Esophagus squamous epithelium (tissue), 5 donors: ENCODE measurements at regions not wholly inside any gene's neighbourhood (a gene's known extent, or its start where the extent isn't known, plus 50 kb on each side); places are given as distances from the start of the nearest gene placed in this dataset.

Source experiments
- DNase-seq: peaks from one replicate; lab custom pipeline; 2025; lab: John Stamatoyannopoulos, UW
- H3K27ac ChIP-seq, 4 donors: fragments of 200-600 bp; sonication (generic); one replicate each; pipeline ENCODE4 v1.5.1; 2016 to 2019; ENCODE audit warnings: mild to moderate bottlenecking in 1 of 4
- H3K27me3 ChIP-seq, 4 donors: fragments of 200-600 bp; sonication (generic); 1 replicate in 3 of 4; 2 replicates in 1 of 4; pipeline versions ENCODE4 v1.5.1 to v1.6.0; 2017 to 2021; ENCODE audit warnings: antibody characterized with exemption in 1 of 4
- H3K36me3 ChIP-seq, 3 donors: fragments of 200-600 bp; sonication (generic); one replicate each; pipeline ENCODE4 v1.5.1; 2016 to 2019
- H3K4me1 ChIP-seq, 3 donors: fragments of 200-600 bp; sonication (generic); one replicate each; pipeline ENCODE4 v1.5.1; 2017 to 2019
- H3K4me3 ChIP-seq, 4 donors: fragments of 200-600 bp; sonication (generic); 1 replicate in 3 of 4; 2 replicates in 1 of 4; pipeline ENCODE4 v1.5.1; 2016 to 2019; ENCODE audit warnings: mild to moderate bottlenecking in 2 of 4, moderate library complexity in 1 of 4
- H3K9me3 ChIP-seq, 3 donors: fragments of 200-600 bp; sonication (generic); one replicate each; pipeline ENCODE4 v1.5.1; 2016 to 2019
- POLR2A ChIP-seq, 4 donors: fragments of 450-650 bp; IDR thresholded peaks; one replicate each; pipeline ENCODE4 v1.6.1; 2017; ENCODE audit warnings: antibody characterized with exemption in 4 of 4, mild to moderate bottlenecking in 4 of 4, moderate library complexity in 3 of 4
- WGBS, 2 donors: methylation state at CpG; one replicate each; pipeline ENCODE4 v1.1.5; 2018; 5-methylcytosine and 5-hydroxymethylcytosine counted together
- intact Hi-C: fragments of 100-400 bp; cut with DNase I; formaldehyde crosslinking; loops from one replicate; pipeline ENCODE4 v1.15.0; 2022
- TF ChIP-seq, protein P1 (sequence below), 6 experiments: fragments of 450-650 bp in 4 of 6; fragments of 200-600 bp in 2 of 6; sonication (generic) in 2 of 6; IDR thresholded peaks; one replicate each; pipeline ENCODE4 v1.5.1; 2016 to 2019; ENCODE audit warnings: antibody characterized with exemption in 6 of 6, mild to moderate bottlenecking in 4 of 6, moderate library complexity in 4 of 6
- donor health status: DM: yes; HTN: yes; CAD: no.

DNA sequence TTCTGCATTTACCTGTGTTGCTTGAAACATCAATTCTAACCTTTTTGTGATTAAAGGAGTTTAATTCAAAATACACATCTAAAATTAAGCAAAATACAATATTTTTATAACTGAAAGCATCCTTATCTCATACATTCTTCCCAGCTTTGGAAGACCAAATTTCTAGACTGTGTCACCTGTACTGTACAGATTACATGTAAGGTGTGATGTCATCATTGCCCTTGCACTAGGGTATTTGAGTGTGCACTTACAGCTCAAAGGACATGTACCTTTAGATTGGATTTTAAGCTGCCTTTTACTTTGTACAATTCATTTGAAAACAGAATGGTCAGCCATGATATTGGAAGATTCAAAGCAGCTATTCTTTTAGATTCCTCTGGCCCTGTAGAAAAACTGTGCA is 932.8 kb upstream of the POU3F3 start:
- no peaks in the 10 kb centered on the region for H3K27me3 ChIP-seq
- no peaks in the 10 kb centered on the region for H3K4me1 ChIP-seq
- no peaks in the 10 kb centered on the region for H3K9me3 ChIP-seq
- intact Hi-C loops, result no loop called here
- no peaks in the 10 kb centered on the region for H3K36me3 ChIP-seq
- TF ChIP-seq, protein P1, sequence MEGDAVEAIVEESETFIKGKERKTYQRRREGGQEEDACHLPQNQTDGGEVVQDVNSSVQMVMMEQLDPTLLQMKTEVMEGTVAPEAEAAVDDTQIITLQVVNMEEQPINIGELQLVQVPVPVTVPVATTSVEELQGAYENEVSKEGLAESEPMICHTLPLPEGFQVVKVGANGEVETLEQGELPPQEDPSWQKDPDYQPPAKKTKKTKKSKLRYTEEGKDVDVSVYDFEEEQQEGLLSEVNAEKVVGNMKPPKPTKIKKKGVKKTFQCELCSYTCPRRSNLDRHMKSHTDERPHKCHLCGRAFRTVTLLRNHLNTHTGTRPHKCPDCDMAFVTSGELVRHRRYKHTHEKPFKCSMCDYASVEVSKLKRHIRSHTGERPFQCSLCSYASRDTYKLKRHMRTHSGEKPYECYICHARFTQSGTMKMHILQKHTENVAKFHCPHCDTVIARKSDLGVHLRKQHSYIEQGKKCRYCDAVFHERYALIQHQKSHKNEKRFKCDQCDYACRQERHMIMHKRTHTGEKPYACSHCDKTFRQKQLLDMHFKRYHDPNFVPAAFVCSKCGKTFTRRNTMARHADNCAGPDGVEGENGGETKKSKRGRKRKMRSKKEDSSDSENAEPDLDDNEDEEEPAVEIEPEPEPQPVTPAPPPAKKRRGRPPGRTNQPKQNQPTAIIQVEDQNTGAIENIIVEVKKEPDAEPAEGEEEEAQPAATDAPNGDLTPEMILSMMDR (IDR thresholded peaks at IDR 0.05), result no peak
- TF ChIP-seq POLR2A (IDR thresholded peaks at IDR 0.05), result no peak
- no peak overlapping the region for H3K4me3 ChIP-seq
- no peak for DNase-seq
- H3K27ac ChIP-seq, result no peak overlapping the region

DNA sequence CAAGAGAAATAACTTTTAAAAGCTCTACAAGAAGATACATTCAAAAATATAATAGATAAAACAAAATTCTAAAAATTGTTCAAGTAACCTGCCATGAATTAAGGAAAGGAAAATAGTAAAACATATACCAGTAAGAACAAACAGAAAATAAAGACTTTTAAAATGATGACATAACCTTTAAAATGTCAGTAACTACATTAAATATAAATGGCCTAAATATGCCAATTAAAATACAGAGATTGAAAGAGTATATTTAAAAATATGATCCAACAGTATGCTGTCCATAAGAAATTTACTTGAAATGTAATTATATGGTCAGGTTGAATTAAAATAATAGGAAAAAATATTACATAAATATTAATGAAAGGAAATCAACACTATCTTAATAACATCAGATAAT is 911.7 kb upstream of the POU3F3 start:
- TF ChIP-seq POLR2A (IDR thresholded peaks at IDR 0.05), result no peak
- TF ChIP-seq, protein P1 (IDR thresholded peaks at IDR 0.05), result no peak
- no peaks in the 10 kb centered on the region for H3K36me3 ChIP-seq
- no peaks in the 10 kb centered on the region for H3K4me1 ChIP-seq
- H3K27ac ChIP-seq, result no peak overlapping the region
- no peak overlapping the region for H3K4me3 ChIP-seq
- H3K9me3 ChIP-seq, result no peaks in the 10 kb centered on the region
- H3K27me3 ChIP-seq, result no peaks in the 10 kb centered on the region
- no peak for DNase-seq
- intact Hi-C loops, result no loop called here

DNA sequence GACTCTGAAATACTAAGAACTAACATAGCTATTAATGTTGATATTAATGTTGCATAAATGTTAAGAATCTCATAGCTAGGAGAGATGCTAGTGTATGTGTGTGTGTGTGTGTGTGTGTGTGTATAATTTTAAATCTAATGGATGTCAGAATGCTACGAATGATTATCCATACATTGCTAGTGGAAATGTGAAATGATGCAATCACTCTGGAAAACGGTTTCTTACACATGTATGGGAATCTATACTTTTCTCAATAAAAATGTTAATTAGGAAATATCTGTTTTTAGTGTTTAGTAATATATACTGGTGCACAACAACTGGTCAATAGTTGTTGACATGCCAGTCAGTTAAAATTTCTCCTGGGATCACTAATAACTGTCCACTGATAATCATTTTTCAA is 908.8 kb upstream of the POU3F3 start:
- Histone ChIP-seq H3K27me3 (no peaks in the 10 kb centered on the region), H3K9me3 (no peaks in the 10 kb centered on the region), H3K27ac (no peak overlapping the region), H3K36me3 (no peaks in the 10 kb centered on the region), H3K4me3 (no peak overlapping the region), H3K4me1 (no peaks in the 10 kb centered on the region)
- DNase-seq, result no peak
- intact Hi-C loops, result no loop called here
- no peak for TF ChIP-seq POLR2A (IDR thresholded peaks at IDR 0.05)
- TF ChIP-seq, protein P1 (IDR thresholded peaks at IDR 0.05), result no peak
- WGBS, 2 donors, result 56 to 70% methylated on average over 2 of the region's 2 CpGs

DNA sequence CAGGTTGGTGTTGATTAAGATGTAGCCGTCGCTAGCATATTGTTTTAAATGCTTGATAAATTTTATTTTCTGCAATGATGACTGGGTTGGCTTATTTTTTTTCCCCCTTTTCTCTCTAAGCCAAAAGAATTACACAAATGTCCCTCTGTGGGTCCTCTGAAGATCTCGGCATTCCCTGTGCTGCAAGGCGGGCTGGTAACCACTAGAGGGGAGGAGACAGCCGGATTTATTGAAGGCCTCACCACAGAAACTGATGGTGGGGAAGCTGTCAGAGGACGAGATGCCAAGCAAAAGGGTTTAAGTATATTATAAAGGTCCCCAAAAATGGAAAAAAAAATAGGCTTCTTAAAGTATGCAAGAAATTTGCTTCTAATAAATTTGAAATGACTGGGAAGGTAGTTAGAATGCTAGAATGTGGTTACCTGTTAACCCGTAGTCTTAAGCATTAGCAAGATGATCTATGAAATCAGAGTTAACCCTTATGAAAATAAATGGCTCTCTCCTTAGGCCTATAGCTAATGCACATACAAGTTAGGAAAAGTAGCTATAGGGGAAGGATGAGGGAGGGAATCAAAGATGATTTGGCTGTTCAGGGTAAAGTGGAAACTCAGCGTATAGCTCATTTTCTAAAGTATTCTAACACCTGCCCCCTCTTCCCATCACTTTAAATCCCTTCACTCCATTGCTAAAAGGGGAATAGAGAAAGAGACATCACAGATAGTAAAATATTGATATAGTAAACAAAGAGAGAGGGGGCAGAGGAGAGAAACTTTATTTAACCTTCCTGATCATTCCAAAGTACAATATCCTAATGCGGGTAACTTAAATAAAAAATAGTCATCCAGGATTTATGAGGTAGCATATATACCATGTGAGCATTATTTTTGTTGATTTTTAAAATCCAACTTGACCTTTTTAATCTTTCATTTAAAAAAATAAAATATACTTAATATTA is 894.5 kb upstream of the POU3F3 start:
- intact Hi-C loops, result no loop called here

DNA sequence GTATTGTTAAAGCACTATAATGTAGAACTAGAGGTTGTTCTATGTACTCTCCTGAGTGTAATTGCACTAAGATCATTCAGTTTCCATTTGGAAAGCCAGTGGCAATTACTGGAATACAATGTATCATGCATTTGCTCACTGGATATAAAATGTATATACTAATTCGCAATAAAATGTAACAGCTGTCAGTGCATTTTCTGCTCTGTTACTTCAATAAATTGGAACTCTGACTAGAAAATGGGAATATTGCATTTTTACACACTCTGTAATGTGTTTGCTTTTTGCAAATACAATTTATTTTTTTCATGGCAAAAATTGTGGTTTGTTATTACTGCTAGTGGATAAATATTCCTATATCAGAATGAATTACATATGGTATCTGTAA is 893.8 kb upstream of the POU3F3 start:
- Histone ChIP-seq H3K4me1 (no peaks in the 10 kb centered on the region), H3K36me3 (no peaks in the 10 kb centered on the region), H3K9me3 (no peaks in the 10 kb centered on the region), H3K4me3 (no peak overlapping the region), H3K27ac (no peak overlapping the region), H3K27me3 (no peaks in the 10 kb centered on the region)
- intact Hi-C loops, result no loop called here
- no peak for DNase-seq
- 64 to 65% methylated on average over 1 of the region's 1 CpG for WGBS, 2 donors
- TF ChIP-seq POLR2A (IDR thresholded peaks at IDR 0.05), result no peak
- TF ChIP-seq, protein P1 (IDR thresholded peaks at IDR 0.05), result no peak

More for the DNA sequence above, 894.5 kb upstream of the POU3F3 start:
- Histone ChIP-seq H3K4me3 (no peak overlapping the region), H3K36me3 (no peaks in the 10 kb centered on the region), H3K4me1 (no peaks in the 10 kb centered on the region), H3K27me3 (no peaks in the 10 kb centered on the region), H3K9me3 (no peaks in the 10 kb centered on the region), H3K27ac (no peak overlapping the region)
- DNase-seq, result peak; percentile 0
- 33 to 34% methylated on average over 9 of the region's 9 CpGs for WGBS, 2 donors
- TF ChIP-seq, protein P1 (IDR thresholded peaks at IDR 0.05), result peak in 4 of 6 experiments; percentile 7 to 38 (median 16)
- no peak for TF ChIP-seq POLR2A (IDR thresholded peaks at IDR 0.05)
